ENCODE measurements at regions not wholly inside any gene's neighbourhood (a gene's known extent, or its start where the extent isn't known, plus 50 kb on each side); places are given as distances from the start of the nearest gene placed in this dataset.
"Not testable (repeated sequence)": the region's sequence is repeated elsewhere in the genome, so short reads cannot be mapped to it uniquely, and the experiment has no call there.

GRCh38 chr3:191131305-191131704 lies 67.7 kb upstream of the OSTN start:
- Histone ChIP-seq H3K9ac (ENCODE audit: insufficient read length) (no peak overlapping the region), H3K36me3 (ENCODE audit: insufficient read depth, low read length) (no peaks in the 10 kb centered on the region), H3K4me3 (no peak overlapping the region), H3K27ac (no peak overlapping the region), H3K9me3 (ENCODE audit: low read depth, low read length) (no peaks in the 10 kb centered on the region)
- no peak for DNase-seq (ENCODE audit: low read depth, low spot score)
- TF ChIP-seq FOXP2 (optimal IDR thresholded peaks at IDR 0.05; ENCODE audit: control extremely low read depth, extremely low read length, insufficient read depth) (no peak), POLR2AphosphoS5 (IDR thresholded peaks at IDR 0.05; ENCODE audit: borderline replicate concordance, low read depth, low read length) (no peak), EZH2 (IDR thresholded peaks at IDR 0.05) (no peak)

DNA sequence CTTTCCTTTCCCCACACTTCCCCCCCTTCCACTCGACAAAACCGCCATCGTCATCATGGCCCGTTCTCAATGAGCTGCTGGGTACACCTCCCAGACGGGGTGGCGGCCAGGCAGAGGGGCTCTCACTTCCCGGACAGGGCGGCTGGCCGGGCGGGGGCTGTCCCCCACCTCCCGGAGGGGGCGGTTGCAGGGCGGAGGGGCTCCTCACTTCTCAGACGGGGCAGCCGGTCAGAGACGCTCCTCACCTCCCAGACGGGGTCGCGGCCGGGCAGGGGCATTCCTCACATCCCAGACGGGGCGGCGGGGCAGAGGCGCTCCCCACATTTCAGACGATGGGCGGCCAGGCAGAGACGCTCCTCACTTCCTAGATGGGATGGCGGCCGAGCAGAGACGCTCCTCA lies 74.2 kb upstream of the OSTN start:
- not testable (repeated sequence) for H3K4me3 ChIP-seq; DNase-seq (ENCODE audit: low read depth, low spot score); H3K9me3 ChIP-seq (ENCODE audit: low read depth, low read length); H3K27ac ChIP-seq; H3K9ac ChIP-seq (ENCODE audit: insufficient read length); H3K36me3 ChIP-seq (ENCODE audit: insufficient read depth, low read length)

- Histone ChIP-seq H3K36me3 (ENCODE audit: insufficient read depth, low read length) (no peaks in the 10 kb centered on the region), H3K9ac (ENCODE audit: insufficient read length) (no peak overlapping the region), H3K4me3 (no peak overlapping the region), H3K9me3 (ENCODE audit: low read depth, low read length) (no peaks in the 10 kb centered on the region), H3K27ac (no peak overlapping the region)
- DNase-seq (ENCODE audit: low read depth, low spot score) = no peak
- TF ChIP-seq POLR2AphosphoS5 (IDR thresholded peaks at IDR 0.05; ENCODE audit: borderline replicate concordance, low read depth, low read length) (no peak), EZH2 (IDR thresholded peaks at IDR 0.05) (no peak), FOXP2 (optimal IDR thresholded peaks at IDR 0.05; ENCODE audit: control extremely low read depth, extremely low read length, insufficient read depth) (no peak)
Measured at GRCh38 chr3:191123946-191124345, 75.1 kb upstream of the OSTN start.

DNA sequence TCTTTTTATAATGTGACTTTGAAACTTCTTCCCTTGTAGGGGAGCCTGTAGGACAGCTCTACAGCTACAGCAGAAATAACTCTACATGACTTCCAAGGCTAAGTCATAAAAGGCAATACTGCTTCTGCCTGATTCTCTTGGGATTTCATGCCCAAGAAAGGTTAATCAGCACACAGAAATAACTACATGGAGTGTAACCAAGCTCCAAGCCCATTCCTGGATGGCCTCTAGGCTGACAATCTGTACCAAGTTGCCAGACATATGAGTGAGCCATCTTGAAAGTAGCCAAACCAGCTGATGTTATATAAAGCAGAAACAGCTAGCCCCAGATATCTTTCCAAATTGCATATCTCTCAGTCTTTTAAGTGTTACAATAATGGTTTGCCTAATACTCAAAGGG lies 75.8 kb upstream of the OSTN start:
- Histone ChIP-seq H3K9ac (ENCODE audit: insufficient read length) (no peak overlapping the region), H3K27ac (no peak overlapping the region), H3K9me3 (ENCODE audit: low read depth, low read length) (no peaks in the 10 kb centered on the region), H3K4me3 (no peak overlapping the region), H3K36me3 (ENCODE audit: insufficient read depth, low read length) (no peaks in the 10 kb centered on the region)
- DNase-seq (ENCODE audit: low read depth, low spot score) = no peak
- TF ChIP-seq FOXP2 (optimal IDR thresholded peaks at IDR 0.05; ENCODE audit: control extremely low read depth, extremely low read length, insufficient read depth) (no peak), EZH2 (IDR thresholded peaks at IDR 0.05) (no peak), POLR2AphosphoS5 (IDR thresholded peaks at IDR 0.05; ENCODE audit: borderline replicate concordance, low read depth, low read length) (no peak)

- no peak for TF ChIP-seq FOXP2 (optimal IDR thresholded peaks at IDR 0.05; ENCODE audit: control extremely low read depth, extremely low read length, insufficient read depth)
- TF ChIP-seq POLR2AphosphoS5 (IDR thresholded peaks at IDR 0.05; ENCODE audit: borderline replicate concordance, low read depth, low read length) = no peak
- TF ChIP-seq EZH2 (IDR thresholded peaks at IDR 0.05) = no peak
- H3K9me3 ChIP-seq (ENCODE audit: low read depth, low read length) = no peaks in the 10 kb centered on the region
- H3K27ac ChIP-seq = no peak overlapping the region
- no peak for DNase-seq (ENCODE audit: low read depth, low spot score)
- no peak overlapping the region for H3K9ac ChIP-seq (ENCODE audit: insufficient read length)
- H3K4me3 ChIP-seq = no peak overlapping the region
- no peaks in the 10 kb centered on the region for H3K36me3 ChIP-seq (ENCODE audit: insufficient read depth, low read length)
Measured at GRCh38 chr3:191120447-191121298, 78.4 kb upstream of the OSTN start.

DNA sequence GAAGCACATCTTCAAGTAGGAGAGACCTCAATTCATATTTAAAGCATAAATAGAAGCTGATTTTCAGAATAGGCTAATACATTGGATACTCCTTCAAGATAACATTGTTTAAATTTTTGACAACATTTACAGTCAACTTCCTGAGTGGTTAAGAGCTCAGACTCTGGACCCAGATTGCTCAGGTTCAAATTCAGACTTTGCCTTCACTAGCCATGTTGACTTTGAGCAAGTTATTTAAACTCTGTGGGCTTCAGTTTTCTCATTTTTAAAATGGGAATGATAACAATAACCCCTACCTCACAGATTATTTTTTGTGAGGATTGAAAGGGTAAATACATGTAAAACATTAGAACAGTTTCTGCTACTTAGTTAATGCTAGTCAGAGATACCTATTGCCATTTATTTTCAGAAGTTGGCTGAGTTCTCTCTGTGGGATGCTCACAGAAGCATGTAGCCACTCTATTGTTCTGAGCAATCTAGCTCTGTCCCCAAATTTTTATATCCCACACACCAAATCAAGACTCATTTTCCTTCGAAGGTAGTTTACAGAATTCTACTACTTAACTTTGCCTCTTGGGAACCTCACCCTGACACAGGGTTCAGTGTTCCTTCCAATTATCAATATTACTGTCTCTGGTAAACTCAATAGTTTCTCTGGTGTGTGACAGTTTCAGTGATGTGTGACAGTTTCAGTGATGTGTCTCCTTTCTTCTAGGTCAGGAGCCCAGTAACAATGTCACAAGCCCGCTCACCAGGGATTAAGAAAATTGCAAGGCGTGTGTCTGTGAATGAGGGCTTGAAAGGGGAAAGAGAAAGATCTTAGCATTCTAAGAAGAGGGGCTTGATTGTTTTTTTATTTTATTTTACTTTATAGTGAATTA lies 79.4 kb upstream of the OSTN start:
- H3K9ac ChIP-seq (ENCODE audit: insufficient read length) = no peak overlapping the region
- no peak for TF ChIP-seq POLR2AphosphoS5 (IDR thresholded peaks at IDR 0.05; ENCODE audit: borderline replicate concordance, low read depth, low read length)
- no peak for TF ChIP-seq FOXP2 (optimal IDR thresholded peaks at IDR 0.05; ENCODE audit: control extremely low read depth, extremely low read length, insufficient read depth)
- no peak for TF ChIP-seq EZH2 (IDR thresholded peaks at IDR 0.05)
- no peak for DNase-seq (ENCODE audit: low read depth, low spot score)
- no peaks in the 10 kb centered on the region for H3K9me3 ChIP-seq (ENCODE audit: low read depth, low read length)
- no peak overlapping the region for H3K27ac ChIP-seq
- no peak overlapping the region for H3K4me3 ChIP-seq
- no peaks in the 10 kb centered on the region for H3K36me3 ChIP-seq (ENCODE audit: insufficient read depth, low read length)

DNA sequence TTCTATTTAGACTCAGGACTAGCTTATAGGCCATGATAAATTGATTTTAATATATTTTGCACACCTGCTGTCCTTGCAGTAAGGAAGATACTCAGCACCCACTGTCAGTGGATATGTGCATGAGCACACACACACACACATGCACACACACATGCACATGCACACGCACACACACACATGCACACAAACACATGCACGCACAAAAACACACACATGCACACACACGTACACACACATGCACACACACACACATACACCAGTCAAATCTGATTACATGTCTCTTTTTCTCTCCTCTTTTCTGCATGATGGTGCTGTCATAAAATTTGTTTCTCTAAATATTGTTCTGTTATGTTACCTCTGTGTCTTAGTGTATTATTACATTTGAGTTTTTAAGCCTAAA lies 87.3 kb upstream of the OSTN start:
- no peak for DNase-seq (ENCODE audit: low read depth, low spot score)
- TF ChIP-seq EZH2 (IDR thresholded peaks at IDR 0.05) (no peak), POLR2AphosphoS5 (IDR thresholded peaks at IDR 0.05; ENCODE audit: borderline replicate concordance, low read depth, low read length) (no peak), FOXP2 (optimal IDR thresholded peaks at IDR 0.05; ENCODE audit: control extremely low read depth, extremely low read length, insufficient read depth) (no peak)
- peak overlapping the region; percentile 21; the same call in 1 of the 2 replicates for H3K27ac ChIP-seq

DNA sequence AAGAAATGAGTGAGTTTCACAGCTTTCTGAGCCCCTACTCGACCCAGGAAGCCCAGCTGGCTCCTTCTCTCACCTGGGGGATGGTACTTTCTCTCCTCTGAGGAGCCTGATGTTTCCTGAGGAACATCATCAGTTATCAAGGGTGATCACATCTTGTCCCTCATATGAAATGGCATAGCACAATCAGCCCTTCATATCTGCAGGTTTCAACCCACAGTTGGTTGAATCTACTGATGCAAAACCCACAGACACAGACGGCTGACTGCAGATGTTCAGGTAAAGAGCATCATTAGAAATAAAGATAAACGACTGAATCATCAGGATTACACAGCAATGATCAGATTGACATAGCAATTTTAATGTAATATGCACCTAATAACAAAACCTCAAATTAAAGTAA lies 93.6 kb upstream of the OSTN start:
- no peaks in the 10 kb centered on the region for H3K9me3 ChIP-seq (ENCODE audit: low read depth, low read length)
- TF ChIP-seq EZH2 (IDR thresholded peaks at IDR 0.05) (no peak), FOXP2 (optimal IDR thresholded peaks at IDR 0.05; ENCODE audit: control extremely low read depth, extremely low read length, insufficient read depth) (no peak), POLR2AphosphoS5 (IDR thresholded peaks at IDR 0.05; ENCODE audit: borderline replicate concordance, low read depth, low read length) (no peak)
- H3K9ac ChIP-seq (ENCODE audit: insufficient read length) = no peak overlapping the region
- no peak overlapping the region for H3K4me3 ChIP-seq
- no peak overlapping the region for H3K27ac ChIP-seq
- H3K36me3 ChIP-seq (ENCODE audit: insufficient read depth, low read length) = no peaks in the 10 kb centered on the region
- no peak for DNase-seq (ENCODE audit: low read depth, low spot score)

More for the DNA sequence above, 87.3 kb upstream of the OSTN start:
- H3K9ac ChIP-seq (ENCODE audit: insufficient read length) = no peak overlapping the region
- peak overlapping the region; percentile 31 for H3K4me3 ChIP-seq
- H3K9me3 ChIP-seq (ENCODE audit: low read depth, low read length) = no peaks in the 10 kb centered on the region
- H3K36me3 ChIP-seq (ENCODE audit: insufficient read depth, low read length) = no peaks in the 10 kb centered on the region

Measured in SK-N-MC (cell line).